ENCODE measurements at regions not wholly inside any gene's neighbourhood (a gene's known extent, or its start where the extent isn't known, plus 50 kb on each side); places are given as distances from the start of the nearest gene placed in this dataset.

- TF ChIP-seq POLR2A (IDR thresholded peaks at IDR 0.05): no peak
- no peak for TF ChIP-seq CTCF (IDR thresholded peaks at IDR 0.05)
- H3K27ac ChIP-seq: no peak overlapping the region
- no peaks in the 10 kb centered on the region for H3K36me3 ChIP-seq
- no peaks in the 10 kb centered on the region for H3K4me1 ChIP-seq
- ATAC-seq (no peak), DNase-seq (no peak)
- no peaks in the 10 kb centered on the region for H3K27me3 ChIP-seq
- intact Hi-C loops (cut with DNase I): no loop called here
- WGBS, 4 donors: 76 to 85% (median 79%) methylated on average over 3 of the region's 3 CpGs
- peaks cover 0 to 3% (median 0%) of the 10 kb centered on the region in 12 donors for H3K9me3 ChIP-seq
- no peak overlapping the region for H3K4me3 ChIP-seq
Observed at GRCh38 chr4:58644549-58644948, 1534.4 kb upstream of the IGFBP7 start.

GRCh38 chr4:58636381-58636780, 1526.2 kb upstream of the IGFBP7 start:
- TF ChIP-seq POLR2A (IDR thresholded peaks at IDR 0.05) (no peak), CTCF (IDR thresholded peaks at IDR 0.05) (no peak)
- no peak for DNase-seq
- Histone ChIP-seq H3K27ac (no peak overlapping the region), H3K4me1 (no peaks in the 10 kb centered on the region), H3K36me3 (no peaks in the 10 kb centered on the region), H3K4me3 (no peak overlapping the region), H3K27me3 (no peaks in the 10 kb centered on the region), H3K9me3 (peaks cover 0 to 3% (median 0%) of the 10 kb centered on the region in 12 donors)
- intact Hi-C loops (cut with DNase I): no loop called here
- ATAC-seq: no peak
- 68 to 82% (median 80%) methylated on average over 2 of the region's 2 CpGs for WGBS, 4 donors

- Histone ChIP-seq H3K4me1 (no peaks in the 10 kb centered on the region), H3K36me3 (no peaks in the 10 kb centered on the region), H3K4me3 (no peak overlapping the region), H3K9me3 (peaks cover 0 to 19% (median 0%) of the 10 kb centered on the region in 12 donors), H3K27ac (no peak overlapping the region), H3K27me3 (no peaks in the 10 kb centered on the region)
- no peak for DNase-seq
- no peak for ATAC-seq
- TF ChIP-seq POLR2A (IDR thresholded peaks at IDR 0.05) (no peak), CTCF (IDR thresholded peaks at IDR 0.05) (no peak)
- intact Hi-C loops (cut with DNase I): no loop called here
- WGBS, 4 donors: 76 to 89% (median 79%) methylated on average over 2 of the region's 2 CpGs
Observed at GRCh38 chr4:58617226-58617625, 1507.0 kb upstream of the IGFBP7 start.

GRCh38 chr4:58611012-58611411, 1500.8 kb upstream of the IGFBP7 start:
- TF ChIP-seq CTCF (IDR thresholded peaks at IDR 0.05) (no peak), POLR2A (IDR thresholded peaks at IDR 0.05) (no peak)
- H3K4me1 ChIP-seq: no peaks in the 10 kb centered on the region
- 92 to 100% (median 97%) methylated on average over 1 of the region's 1 CpG for WGBS, 4 donors
- H3K9me3 ChIP-seq: peaks cover 0 to 7% (median 0%) of the 10 kb centered on the region in 12 donors
- H3K4me3 ChIP-seq: no peak overlapping the region
- no peaks in the 10 kb centered on the region for H3K27me3 ChIP-seq
- no peaks in the 10 kb centered on the region for H3K36me3 ChIP-seq
- H3K27ac ChIP-seq: no peak overlapping the region
- ATAC-seq: no peak
- intact Hi-C loops (cut with DNase I): no loop called here
- no peak for DNase-seq

Measured in heart left ventricle (tissue), 16 donors.